H1 (cell line): ENCODE measurements at regions not wholly inside any gene's neighbourhood (a gene's known extent, or its start where the extent isn't known, plus 50 kb on each side); places are given as distances from the start of the nearest gene placed in this dataset.

Experiments
- CTCF ChIA-PET: fragments of 300-600 bp; sonication (Branson Sonifier 250); formaldehyde crosslinking; loops from one replicate; lab custom pipeline; 2021; ENCODE audit not compliant: partially characterized antibody; lab: Charles Lee
- POLR2A ChIA-PET: fragments of 300-600 bp; sonication (Branson Sonifier 250); formaldehyde crosslinking; loops from one replicate; lab custom pipeline; 2021; ENCODE audit warnings: inconsistent platforms; ENCODE audit not compliant: partially characterized antibody; lab: Charles Lee
- DNase-seq, 2 experiments: peaks; one replicate each; pipeline versions ENCODE4 v3.0.0 to v3.0.0-alpha.2; 2010 to 2022; ENCODE audit warnings: low spot score in 2 of 2, low read depth in 1 of 2, mixed read lengths in 1 of 2
- FAIRE-seq: peaks from 2 replicates; lab custom pipeline; 2011; peaks lifted over from hg19 to GRCh38; lab: Jason Lieb, UNC
- H2AFZ ChIP-seq: 2 replicates; pipeline ENCODE4 v1.8.1; 2012; ENCODE audit warnings: low read length, inconsistent platforms
- H2AK5ac ChIP-seq: 2 replicates; pipeline ENCODE4 v1.6.1; 2013; ENCODE audit warnings: low read depth, low read length
- H2BK120ac ChIP-seq: replicated peaks from 2 replicates; pipeline ENCODE3; 2013; ENCODE audit warnings: low read depth, low read length, inconsistent platforms
- H2BK12ac ChIP-seq: 2 replicates; pipeline ENCODE4 v1.6.1; 2013; ENCODE audit warnings: low read depth, low read length
- H2BK15ac ChIP-seq: 2 replicates; pipeline ENCODE4 v1.6.1; 2013; ENCODE audit warnings: low read length
- H2BK20ac ChIP-seq: 2 replicates; pipeline ENCODE4 v1.6.1; 2013; ENCODE audit warnings: low read length
- H2BK5ac ChIP-seq: 2 replicates; pipeline ENCODE4 v1.6.1; 2013; ENCODE audit warnings: low read depth, low read length
- H3K14ac ChIP-seq: 2 replicates; pipeline ENCODE4 v1.6.1; 2013; ENCODE audit warnings: inconsistent platforms; ENCODE audit not compliant: insufficient read length
- H3K18ac ChIP-seq: 2 replicates; pipeline ENCODE4 v1.6.1; 2013; ENCODE audit warnings: low read length; ENCODE audit errors: extremely low read depth
- H3K23ac ChIP-seq: 2 replicates; pipeline ENCODE4 v1.6.1; 2013; ENCODE audit warnings: inconsistent platforms; ENCODE audit not compliant: insufficient read length
- H3K23me2 ChIP-seq: 2 replicates; pipeline ENCODE4 v1.6.1; 2013; ENCODE audit warnings: low read depth, low read length
- H3K27ac ChIP-seq: 2 replicates; pipeline ENCODE4 v1.6.1; 2011; ENCODE audit warnings: low read depth, low read length, inconsistent platforms
- H3K27me3 ChIP-seq, 4 experiments: replicated peaks in 1 of 4; 1 replicate in 1 of 4; 2 replicates in 3 of 4; pipeline versions ENCODE4 v1.6.1 to v1.8.1; 2011 to 2013; ENCODE audit warnings: low read length in 3 of 4, mild to moderate bottlenecking in 3 of 4, inconsistent platforms in 2 of 4, mixed read lengths in 2 of 4, moderate library complexity in 1 of 4; ENCODE audit not compliant: control insufficient read depth in 3 of 4, insufficient read depth in 3 of 4; ENCODE audit errors: extremely low read depth in 1 of 4
- H3K36me3 ChIP-seq, 4 experiments: 2 replicates each; pipeline versions ENCODE4 v1.6.1 to v1.8.1; 2011 to 2013; ENCODE audit warnings: mild to moderate bottlenecking in 4 of 4, low read length in 3 of 4, moderate library complexity in 2 of 4, control low read depth in 1 of 4, inconsistent platforms in 1 of 4; ENCODE audit not compliant: insufficient read depth in 4 of 4, control insufficient read depth in 2 of 4
- H3K4ac ChIP-seq: replicated peaks from 2 replicates; pipeline ENCODE3; 2013; ENCODE audit warnings: low read length, low read depth, mixed read lengths, inconsistent platforms; ENCODE audit not compliant: insufficient read length
- H3K4me1 ChIP-seq, 4 experiments: replicated peaks in 1 of 4; 1 replicate in 1 of 4; 2 replicates in 3 of 4; pipeline versions ENCODE4 v1.6.1 to v1.8.1; 2011 to 2013; ENCODE audit warnings: low read length in 3 of 4, inconsistent platforms in 2 of 4, mixed read lengths in 1 of 4; ENCODE audit not compliant: insufficient read depth in 4 of 4, control insufficient read depth in 3 of 4
- H3K4me2 ChIP-seq, 2 experiments: 2 replicates each; pipeline versions ENCODE4 v1.6.1 to v1.8.1; 2011 to 2013; ENCODE audit warnings: low read depth in 2 of 2, low read length in 2 of 2, control low read depth in 1 of 2, inconsistent platforms in 1 of 2, mild to moderate bottlenecking in 1 of 2; ENCODE audit not compliant: insufficient read depth in 1 of 2
- H3K4me3 ChIP-seq, 4 experiments: fragments of 200-600, 300-600 bp in 1 of 4; sonication (generic), shearing (Covaris generic), sonication (Bioruptor Twin) in 1 of 4; 2 replicates each; pipeline versions ENCODE4 v1.5.1 to v1.8.1; 2011 to 2016; ENCODE audit warnings: low read length in 4 of 4, low read depth in 3 of 4, control low read depth in 2 of 4, inconsistent platforms in 2 of 4, mild to moderate bottlenecking in 2 of 4, mixed read lengths in 1 of 4, moderate library complexity in 1 of 4; ENCODE audit not compliant: insufficient read depth in 2 of 4; ENCODE audit errors: extremely low read depth in 1 of 4
- H3K56ac ChIP-seq: replicated peaks from 2 replicates; pipeline ENCODE3; 2013; ENCODE audit warnings: low read depth, mild to moderate bottlenecking, mixed read lengths, low read length, inconsistent platforms; ENCODE audit not compliant: insufficient read length
- H3K79me1 ChIP-seq: 2 replicates; pipeline ENCODE4 v1.6.1; 2013; ENCODE audit warnings: low read depth, low read length, control low read depth
- H3K79me2 ChIP-seq, 2 experiments: 2 replicates each; pipeline versions ENCODE4 v1.6.1 to v1.8.1; 2012 to 2013; ENCODE audit warnings: low read length in 2 of 2, mild to moderate bottlenecking in 2 of 2, inconsistent platforms in 1 of 2; ENCODE audit not compliant: insufficient read depth in 2 of 2, control insufficient read depth in 1 of 2
- H3K9ac ChIP-seq, 4 experiments: replicated peaks in 1 of 4; 1 replicate in 1 of 4; 2 replicates in 3 of 4; pipeline versions ENCODE4 v1.6.1 to v1.8.1; 2011 to 2013; ENCODE audit warnings: low read depth in 3 of 4, low read length in 3 of 4, control low read depth in 2 of 4, mild to moderate bottlenecking in 2 of 4, moderate library complexity in 2 of 4, inconsistent platforms in 1 of 4; ENCODE audit errors: extremely low read depth in 1 of 4
- H3K9me3 ChIP-seq, 2 experiments: 2 replicates each; pipeline versions ENCODE4 v1.6.1 to v1.8.1; 2012 to 2013; ENCODE audit warnings: mild to moderate bottlenecking in 2 of 2, moderate library complexity in 2 of 2, control low read depth in 1 of 2, inconsistent platforms in 1 of 2, low read depth in 1 of 2, low read length in 1 of 2, mixed read lengths in 1 of 2; ENCODE audit not compliant: insufficient read depth in 2 of 2
- H4K20me1 ChIP-seq, 2 experiments: replicated peaks in 1 of 2; 2 replicates each; pipeline versions ENCODE3 to v1.8.1; 2011 to 2013; ENCODE audit warnings: inconsistent platforms in 2 of 2, low read length in 2 of 2, mild to moderate bottlenecking in 1 of 2; ENCODE audit not compliant: insufficient read depth in 2 of 2, control insufficient read depth in 1 of 2
- H4K5ac ChIP-seq: 2 replicates; pipeline ENCODE4 v1.6.1; 2013; ENCODE audit warnings: low read length, low read depth, mixed read lengths, inconsistent platforms; ENCODE audit not compliant: insufficient read length
- H4K8ac ChIP-seq: 2 replicates; pipeline ENCODE4 v1.8.0; 2013; ENCODE audit warnings: mild to moderate bottlenecking, moderate library complexity, low read length, inconsistent platforms; ENCODE audit not compliant: insufficient read depth; ENCODE audit errors: extremely low read depth
- H4K91ac ChIP-seq: replicated peaks from 2 replicates; pipeline ENCODE3; 2013; ENCODE audit warnings: low read length, mixed read lengths, inconsistent platforms; ENCODE audit not compliant: insufficient read length
- GTF2F1 ChIP-seq: IDR thresholded peaks from 2 replicates; pipeline ENCODE4 v1.6.1; 2012; ENCODE audit warnings: low read depth, low read length, improper control_type of control experiment, borderline replicate concordance
- MAFK ChIP-seq: IDR thresholded peaks from 2 replicates; pipeline ENCODE4 v1.6.1; 2012; ENCODE audit warnings: low read depth, mild to moderate bottlenecking, improper control_type of control experiment, low read length
- NRF1 ChIP-seq: IDR thresholded peaks from 2 replicates; pipeline ENCODE4 v1.6.1; 2011; ENCODE audit warnings: mild to moderate bottlenecking, low read depth, low read length, improper control_type of control experiment
- SP4 ChIP-seq: IDR thresholded peaks from 2 replicates; pipeline ENCODE4 v1.6.1; 2012; ENCODE audit warnings: low read length, inconsistent platforms

- Histone ChIP-seq H4K91ac (no peak overlapping the region), H3K79me1 (no peaks in the 10 kb centered on the region), H3K27ac (no peak overlapping the region), H3K23ac (no peak overlapping the region), H3K23me2 (no peaks in the 10 kb centered on the region), H4K5ac (no peak overlapping the region), H2BK5ac (no peak overlapping the region), H2AFZ (no peak overlapping the region), H3K56ac (no peak overlapping the region), H3K14ac (no peak overlapping the region), H3K4me1 (no peaks in the 10 kb centered on the region), H3K79me2 (no peaks in the 10 kb centered on the region), H3K4me3 (no peak overlapping the region), H3K18ac (no peak overlapping the region), H4K8ac (no peak overlapping the region), H3K9ac (no peak overlapping the region), H2BK120ac (no peak overlapping the region), H3K4me2 (no peak overlapping the region), H3K27me3 (no peaks in the 10 kb centered on the region), H2BK15ac (no peak overlapping the region), H2AK5ac (no peak overlapping the region), H3K36me3 (no peaks in the 10 kb centered on the region), H3K4ac (no peak overlapping the region), H3K9me3 (no peaks in the 10 kb centered on the region), H4K20me1 (no peaks in the 10 kb centered on the region), H2BK20ac (no peak overlapping the region), H2BK12ac (no peak overlapping the region)
- no peak for DNase-seq
- POLR2A ChIA-PET, result no interaction called here
- TF ChIP-seq MAFK, result peak; percentile 61
- TF ChIP-seq GTF2F1, result no peak
- TF ChIP-seq SP4, result no peak
- TF ChIP-seq NRF1, result no peak
- CTCF ChIA-PET, result no interaction called here
- no peak for FAIRE-seq
Observed at GRCh38 chr2:82307511-82307910, 2003.0 kb upstream of the LRRTM1 start.
